NB4 (cell line): ENCODE measurements at regions not wholly inside any gene's neighbourhood (a gene's known extent, or its start where the extent isn't known, plus 50 kb on each side); places are given as distances from the start of the nearest gene placed in this dataset.

ENCODE experiments used
- CTCF ChIP-seq: IDR thresholded peaks from one replicate; pipeline ENCODE4 v1.5.1; 2012; ENCODE audit warnings: low read depth, low read length
- MAX ChIP-seq: IDR thresholded peaks from 2 replicates; pipeline ENCODE4 v1.6.1; 2011; ENCODE audit warnings: low read depth, low read length
- POLR2A ChIP-seq: IDR thresholded peaks from 2 replicates; pipeline ENCODE4 v1.6.1; 2011; ENCODE audit warnings: mild to moderate bottlenecking; ENCODE audit not compliant: insufficient read length; ENCODE audit errors: extremely low read depth

GRCh38 chr11:15586741-15587473 lies 472.2 kb downstream of the INSC start:
- TF ChIP-seq CTCF, result no peak
- no peak for TF ChIP-seq POLR2A
- TF ChIP-seq MAX, result no peak
